ENCODE measurements at regions not wholly inside any gene's neighbourhood (a gene's known extent, or its start where the extent isn't known, plus 50 kb on each side); places are given as distances from the start of the nearest gene placed in this dataset.

DNA sequence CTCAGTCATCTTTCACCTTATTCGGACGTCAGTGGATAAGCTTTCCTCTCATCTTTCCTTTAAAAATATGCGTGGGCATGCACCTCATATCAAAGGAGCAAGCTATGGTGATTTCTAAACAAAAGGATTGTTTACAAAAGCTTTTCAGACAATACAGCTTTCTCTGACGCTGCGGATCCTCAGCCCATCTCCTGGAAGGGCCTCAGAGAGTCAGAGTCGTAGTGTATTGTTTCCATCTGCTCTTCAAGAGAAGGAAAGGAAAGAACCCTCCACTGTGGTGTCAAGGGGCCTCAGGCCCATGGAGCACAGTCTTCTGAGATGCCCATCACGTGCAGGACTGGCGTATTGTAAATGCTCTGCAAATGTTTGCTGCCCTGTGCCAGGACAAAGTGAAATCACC is 163.4 kb upstream of the MAP1B start:
- TF ChIP-seq, protein P1, sequence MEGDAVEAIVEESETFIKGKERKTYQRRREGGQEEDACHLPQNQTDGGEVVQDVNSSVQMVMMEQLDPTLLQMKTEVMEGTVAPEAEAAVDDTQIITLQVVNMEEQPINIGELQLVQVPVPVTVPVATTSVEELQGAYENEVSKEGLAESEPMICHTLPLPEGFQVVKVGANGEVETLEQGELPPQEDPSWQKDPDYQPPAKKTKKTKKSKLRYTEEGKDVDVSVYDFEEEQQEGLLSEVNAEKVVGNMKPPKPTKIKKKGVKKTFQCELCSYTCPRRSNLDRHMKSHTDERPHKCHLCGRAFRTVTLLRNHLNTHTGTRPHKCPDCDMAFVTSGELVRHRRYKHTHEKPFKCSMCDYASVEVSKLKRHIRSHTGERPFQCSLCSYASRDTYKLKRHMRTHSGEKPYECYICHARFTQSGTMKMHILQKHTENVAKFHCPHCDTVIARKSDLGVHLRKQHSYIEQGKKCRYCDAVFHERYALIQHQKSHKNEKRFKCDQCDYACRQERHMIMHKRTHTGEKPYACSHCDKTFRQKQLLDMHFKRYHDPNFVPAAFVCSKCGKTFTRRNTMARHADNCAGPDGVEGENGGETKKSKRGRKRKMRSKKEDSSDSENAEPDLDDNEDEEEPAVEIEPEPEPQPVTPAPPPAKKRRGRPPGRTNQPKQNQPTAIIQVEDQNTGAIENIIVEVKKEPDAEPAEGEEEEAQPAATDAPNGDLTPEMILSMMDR (IDR thresholded peaks at IDR 0.05), result no peak
- TF ChIP-seq ZFX (IDR thresholded peaks at IDR 0.05; ENCODE audit: borderline replicate concordance), result no peak

All from 22Rv1 (cell line).